ENCODE measurements at regions not wholly inside any gene's neighbourhood (a gene's known extent, or its start where the extent isn't known, plus 50 kb on each side); places are given as distances from the start of the nearest gene placed in this dataset.

GRCh38 chrX:16511796-16512776 is 137.9 kb upstream of the S100G start:
- intact Hi-C loops (cut with DNase I; ENCODE audit: low total_unique reads): no loop called here

GRCh38 chrX:16516232-16516876 is 133.6 kb upstream of the S100G start:
- Histone ChIP-seq H3K27ac (no peak overlapping the region), H3K9me3 (no peaks in the 10 kb centered on the region), H3K36me3 (ENCODE audit: low read depth, missing control alignments) (no peaks in the 10 kb centered on the region), H3K4me1 (no peaks in the 10 kb centered on the region), H3K4me3 (no peak overlapping the region), H3K27me3 (no peaks in the 10 kb centered on the region)
- intact Hi-C loops (cut with DNase I; ENCODE audit: low total_unique reads): no loop called here
- no peak for TF ChIP-seq POLR2A (IDR thresholded peaks at IDR 0.05)
- no peak for TF ChIP-seq CTCF (IDR thresholded peaks at IDR 0.05)
- 85% methylated on average over 3 of the region's 3 CpGs for WGBS, 2 donors
- no peak for DNase-seq

More at GRCh38 chrX:16511796-16512776, 137.9 kb upstream of the S100G start:
- Histone ChIP-seq H3K27ac (no peak overlapping the region), H3K9me3 (no peaks in the 10 kb centered on the region), H3K36me3 (ENCODE audit: low read depth, missing control alignments) (no peaks in the 10 kb centered on the region), H3K4me3 (no peak overlapping the region), H3K27me3 (no peaks in the 10 kb centered on the region), H3K4me1 (no peaks in the 10 kb centered on the region)
- no peak for DNase-seq
- TF ChIP-seq CTCF (IDR thresholded peaks at IDR 0.05): no peak
- TF ChIP-seq POLR2A (IDR thresholded peaks at IDR 0.05): no peak
- WGBS, 2 donors: 88 to 92% methylated on average over 11 of the region's 11 CpGs

GRCh38 chrX:16517039-16517605 is 132.8 kb upstream of the S100G start:
- no peak for TF ChIP-seq POLR2A (IDR thresholded peaks at IDR 0.05)
- no peak for TF ChIP-seq CTCF (IDR thresholded peaks at IDR 0.05)
- Histone ChIP-seq H3K36me3 (ENCODE audit: low read depth, missing control alignments) (no peaks in the 10 kb centered on the region), H3K27ac (no peak overlapping the region), H3K4me1 (no peaks in the 10 kb centered on the region), H3K4me3 (no peak overlapping the region), H3K27me3 (no peaks in the 10 kb centered on the region), H3K9me3 (no peaks in the 10 kb centered on the region)
- DNase-seq: no peak
- intact Hi-C loops (cut with DNase I; ENCODE audit: low total_unique reads): no loop called here
- 47 to 75% methylated on average over 2 of the region's 2 CpGs for WGBS, 2 donors

- H3K9me3 ChIP-seq: no peaks in the 10 kb centered on the region
- no peak overlapping the region for H3K27ac ChIP-seq
- 86 to 100% methylated on average over 1 to 3 of the region's 3 CpGs for WGBS, 2 donors
- no peaks in the 10 kb centered on the region for H3K27me3 ChIP-seq
- intact Hi-C loops (cut with DNase I; ENCODE audit: low total_unique reads): no loop called here
- H3K36me3 ChIP-seq (ENCODE audit: low read depth, missing control alignments): no peaks in the 10 kb centered on the region
- TF ChIP-seq POLR2A (IDR thresholded peaks at IDR 0.05) (no peak), CTCF (IDR thresholded peaks at IDR 0.05) (no peak)
- DNase-seq: no peak
- no peak overlapping the region for H3K4me3 ChIP-seq
- no peaks in the 10 kb centered on the region for H3K4me1 ChIP-seq
Measured at GRCh38 chrX:16518131-16518530, 131.8 kb upstream of the S100G start.

All from testis (tissue), 2 donors.